CD14-positive monocyte (primary cell): ENCODE measurements at regions not wholly inside any gene's neighbourhood (a gene's known extent, or its start where the extent isn't known, plus 50 kb on each side); places are given as distances from the start of the nearest gene placed in this dataset.
A peak's percentile ranks its signal among the peaks of the same experiment; 100 is the strongest.
"Not testable (repeated sequence)": the region's sequence is repeated elsewhere in the genome, so short reads cannot be mapped to it uniquely, and the experiment has no call there.

Experiments
- DNase-seq, 3 donors: peaks; one replicate each; pipeline ENCODE4 v3.0.0-alpha.2; 2011 to 2022
- H2AFZ ChIP-seq: 2 replicates; pipeline ENCODE4 v1.6.0; 2012; ENCODE audit warnings: mild to moderate bottlenecking, low read depth, low read length, inconsistent platforms; ENCODE audit not compliant: insufficient read depth, poor library complexity, severe bottlenecking
- H3K27ac ChIP-seq, 2 donors: 1 replicate in 1 of 2; 2 replicates in 1 of 2; pipeline ENCODE4 v1.5.1; 2012 to 2013; ENCODE audit warnings: low read length in 2 of 2, control low read depth in 1 of 2, inconsistent platforms in 1 of 2, low read depth in 1 of 2, mild to moderate bottlenecking in 1 of 2
- H3K27me3 ChIP-seq, 2 donors: one replicate each; pipeline versions ENCODE4 v1.6.0 to v1.6.1; 2011 to 2013; ENCODE audit warnings: low read length in 2 of 2; ENCODE audit not compliant: control insufficient read depth in 2 of 2, insufficient read depth in 2 of 2
- H3K36me3 ChIP-seq, 2 donors: replicated peaks in 1 of 2; 1 replicate in 1 of 2; 2 replicates in 1 of 2; pipeline versions ENCODE4 v1.5.1 to v1.6.1; 2012 to 2013; ENCODE audit warnings: low read length in 2 of 2, control low read depth in 1 of 2, inconsistent platforms in 1 of 2, mild to moderate bottlenecking in 1 of 2; ENCODE audit not compliant: insufficient read depth in 2 of 2, control insufficient read depth in 1 of 2
- H3K4me1 ChIP-seq, 2 donors: 1 replicate in 1 of 2; 2 replicates in 1 of 2; pipeline versions ENCODE4 v1.5.1 to v1.6.1; 2012 to 2013; ENCODE audit warnings: low read length in 2 of 2, control low read depth in 1 of 2, inconsistent platforms in 1 of 2, mild to moderate bottlenecking in 1 of 2, moderate library complexity in 1 of 2; ENCODE audit not compliant: insufficient read depth in 2 of 2, control insufficient read depth in 1 of 2
- H3K4me2 ChIP-seq: replicated peaks from 2 replicates; pipeline ENCODE3; 2012; ENCODE audit warnings: low read length, moderate library complexity, mild to moderate bottlenecking; ENCODE audit not compliant: poor library complexity, severe bottlenecking; ENCODE audit errors: extremely low read depth
- H3K4me3 ChIP-seq, 3 experiments: fragments of 200-600 bp in 1 of 3; sonication (generic) in 1 of 3; replicated peaks in 1 of 3; 1 replicate in 2 of 3; 2 replicates in 1 of 3; pipeline ENCODE4 v1.5.1; 2011 to 2013; ENCODE audit warnings: low read length in 3 of 3, mild to moderate bottlenecking in 3 of 3, control low read depth in 2 of 3, low read depth in 2 of 3, inconsistent platforms in 1 of 3, moderate library complexity in 1 of 3
- H3K79me2 ChIP-seq: 2 replicates; pipeline ENCODE4 v1.6.0; 2012; ENCODE audit warnings: mild to moderate bottlenecking, control low read depth, inconsistent platforms, low read length, moderate library complexity; ENCODE audit not compliant: insufficient read depth
- H3K9ac ChIP-seq: 2 replicates; pipeline ENCODE4 v1.6.0; 2017; ENCODE audit warnings: low read length, mild to moderate bottlenecking; ENCODE audit not compliant: insufficient read depth, poor library complexity, severe bottlenecking
- H3K9me3 ChIP-seq, 2 donors: replicated peaks in 1 of 2; 1 replicate in 1 of 2; 2 replicates in 1 of 2; pipeline versions ENCODE4 v1.5.1 to v1.6.1; 2012 to 2013; ENCODE audit warnings: low read length in 2 of 2, control low read depth in 1 of 2; ENCODE audit not compliant: control insufficient read depth in 1 of 2, insufficient read depth in 1 of 2
- H4K20me1 ChIP-seq: 2 replicates; pipeline ENCODE4 v1.6.0; 2012; ENCODE audit warnings: mild to moderate bottlenecking, low read length, control low read depth, moderate library complexity; ENCODE audit not compliant: insufficient read depth
- H3K27ac Mint-ChIP-seq, 7 donors: one replicate each; pipeline ENCODE4 v1.8.0; 2020; ENCODE audit warnings: mild to moderate bottlenecking in 7 of 7, mixed read lengths in 7 of 7, moderate library complexity in 6 of 7, inconsistent platforms in 2 of 7
- H3K27me3 Mint-ChIP-seq, 3 donors: one replicate each; pipeline ENCODE4 v1.8.0; 2021 to 2022; ENCODE audit warnings: low read depth in 3 of 3, mild to moderate bottlenecking in 3 of 3, mixed read lengths in 3 of 3, moderate library complexity in 3 of 3, inconsistent platforms in 1 of 3
- H3K36me3 Mint-ChIP-seq, 2 donors: one replicate each; pipeline ENCODE4 v1.8.0; 2020; ENCODE audit warnings: mixed read lengths in 2 of 2, inconsistent platforms in 1 of 2, mild to moderate bottlenecking in 1 of 2
- H3K4me1 Mint-ChIP-seq: one replicate; pipeline ENCODE4 v1.8.0; 2020; ENCODE audit warnings: mild to moderate bottlenecking, mixed read lengths
- H3K4me3 Mint-ChIP-seq, 2 donors: one replicate each; pipeline ENCODE4 v1.8.0; 2020; ENCODE audit warnings: mild to moderate bottlenecking in 2 of 2, mixed read lengths in 2 of 2, moderate library complexity in 1 of 2
- H3K9me3 Mint-ChIP-seq, 7 donors: one replicate each; pipeline ENCODE4 v1.8.0; 2020 to 2022; ENCODE audit warnings: mixed read lengths in 7 of 7, mild to moderate bottlenecking in 6 of 7, moderate library complexity in 6 of 7, inconsistent platforms in 2 of 7
- WGBS: methylation state at CpG from one replicate; pipeline ENCODE4 v1.1.5; 2013; ENCODE audit warnings: missing lambda C conversion rate; ENCODE audit not compliant: insufficient coverage; 5-methylcytosine and 5-hydroxymethylcytosine counted together
- intact Hi-C, 2 donors: fragments of 100-400 bp; cut with micrococcal nuclease; formaldehyde crosslinking; loops; one replicate each; pipeline versions ENCODE4 v1.15.0 to v1.15.1; 2023
- TF ChIP-seq, protein P1 (sequence below): fragments of 200-600 bp; IDR thresholded peaks from one replicate; pipeline ENCODE4 v1.8.0; 2022; ENCODE audit warnings: antibody characterized with exemption, mild to moderate bottlenecking

DNA sequence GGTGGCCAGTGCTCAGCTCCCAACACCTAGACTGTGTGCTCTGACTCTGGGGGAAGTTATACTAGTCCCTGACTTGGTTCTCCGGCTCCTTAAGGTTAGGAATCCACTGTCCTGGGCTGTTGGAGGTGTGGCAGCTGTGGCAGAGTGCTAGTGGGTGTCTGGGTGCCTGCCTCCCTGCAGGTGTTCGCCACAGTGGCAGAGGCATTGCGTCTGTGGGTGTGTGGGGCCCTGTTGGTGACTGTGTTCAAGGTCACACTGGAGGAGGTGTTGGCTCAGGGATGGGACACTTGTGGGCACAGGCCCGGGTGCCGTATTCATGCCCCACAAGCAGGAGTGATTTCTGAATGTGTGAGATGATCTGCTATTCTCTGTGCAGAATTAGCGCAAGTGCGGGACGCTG is 467.4 kb downstream of the TMEM121 start:
- H3K27ac ChIP-seq, result no peak overlapping the region
- H3K4me3 ChIP-seq, result no peak overlapping the region
- intact Hi-C loops, result no loop called here
- Mint-ChIP-seq H3K4me3 (no peak overlapping the region), H3K9me3 (peaks cover 0 to 3% (median 0%) of the 10 kb centered on the region in 7 donors), H3K27me3 (peaks cover 0 to 1% (median 0%) of the 10 kb centered on the region in 3 donors), H3K36me3 (no peaks in the 10 kb centered on the region), H3K27ac (no peak overlapping the region), H3K4me1 (peaks cover 10% of the 10 kb centered on the region)
- H3K4me1 ChIP-seq, result peaks cover 0 to 6% of the 10 kb centered on the region in 2 donors
- TF ChIP-seq, protein P1, sequence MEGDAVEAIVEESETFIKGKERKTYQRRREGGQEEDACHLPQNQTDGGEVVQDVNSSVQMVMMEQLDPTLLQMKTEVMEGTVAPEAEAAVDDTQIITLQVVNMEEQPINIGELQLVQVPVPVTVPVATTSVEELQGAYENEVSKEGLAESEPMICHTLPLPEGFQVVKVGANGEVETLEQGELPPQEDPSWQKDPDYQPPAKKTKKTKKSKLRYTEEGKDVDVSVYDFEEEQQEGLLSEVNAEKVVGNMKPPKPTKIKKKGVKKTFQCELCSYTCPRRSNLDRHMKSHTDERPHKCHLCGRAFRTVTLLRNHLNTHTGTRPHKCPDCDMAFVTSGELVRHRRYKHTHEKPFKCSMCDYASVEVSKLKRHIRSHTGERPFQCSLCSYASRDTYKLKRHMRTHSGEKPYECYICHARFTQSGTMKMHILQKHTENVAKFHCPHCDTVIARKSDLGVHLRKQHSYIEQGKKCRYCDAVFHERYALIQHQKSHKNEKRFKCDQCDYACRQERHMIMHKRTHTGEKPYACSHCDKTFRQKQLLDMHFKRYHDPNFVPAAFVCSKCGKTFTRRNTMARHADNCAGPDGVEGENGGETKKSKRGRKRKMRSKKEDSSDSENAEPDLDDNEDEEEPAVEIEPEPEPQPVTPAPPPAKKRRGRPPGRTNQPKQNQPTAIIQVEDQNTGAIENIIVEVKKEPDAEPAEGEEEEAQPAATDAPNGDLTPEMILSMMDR, result no peak
- no peak for DNase-seq
- H3K9ac ChIP-seq, result no peak overlapping the region
- 96% methylated on average over 4 of the region's 8 CpGs for WGBS
- no peaks in the 10 kb centered on the region for H3K9me3 ChIP-seq
- H3K79me2 ChIP-seq, result no peaks in the 10 kb centered on the region
- no peak overlapping the region for H2AFZ ChIP-seq
- H3K4me2 ChIP-seq, result no peak overlapping the region
- H4K20me1 ChIP-seq, result no peaks in the 10 kb centered on the region
- H3K36me3 ChIP-seq, result no peaks in the 10 kb centered on the region
- H3K27me3 ChIP-seq, result no peaks in the 10 kb centered on the region

DNA sequence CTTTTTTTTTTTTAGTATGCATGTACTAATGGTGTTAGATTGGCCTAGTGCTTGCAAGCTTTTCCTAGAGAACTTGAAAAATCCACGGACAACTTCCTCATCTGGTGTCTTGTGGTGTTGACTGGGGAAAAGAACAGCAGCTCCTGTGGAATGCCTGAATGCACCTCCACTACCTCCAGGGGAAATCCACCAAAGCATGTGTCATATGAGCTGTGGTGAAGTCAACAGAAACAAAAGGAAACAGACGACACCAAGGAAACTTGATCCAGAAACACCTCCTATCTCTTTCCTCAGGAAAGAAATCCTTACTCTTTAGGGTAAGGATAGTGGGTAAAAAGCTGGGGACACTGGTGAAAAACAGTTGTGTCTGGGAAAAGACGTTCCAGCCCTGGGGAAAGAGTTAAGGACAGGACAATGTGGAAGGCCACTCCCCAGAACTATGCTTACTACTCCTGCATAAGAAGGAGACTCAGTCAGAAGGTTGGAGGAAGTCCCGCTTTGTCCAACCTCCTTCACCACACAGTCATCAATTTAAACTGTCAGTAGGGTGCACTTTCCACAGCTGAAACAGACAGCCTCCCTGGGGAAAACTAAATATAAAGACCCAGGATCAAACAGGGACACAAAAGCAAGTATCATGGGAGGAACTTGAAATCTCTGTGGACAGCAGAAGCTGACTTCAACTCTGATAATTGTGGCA is 468.8 kb downstream of the TMEM121 start:
- Mint-ChIP-seq H3K9me3 (peaks cover 2 to 12% (median 6%) of the 10 kb centered on the region in 7 donors), H3K27ac (peak overlapping the region in 1 of 7 donors; percentile 82)
- H4K20me1 ChIP-seq, H3K36me3 Mint-ChIP-seq, H3K79me2 ChIP-seq, intact Hi-C loops, H3K27me3 Mint-ChIP-seq, H3K27ac ChIP-seq, H3K4me3 Mint-ChIP-seq, H3K4me3 ChIP-seq, H3K4me2 ChIP-seq, DNase-seq, H3K27me3 ChIP-seq, H3K9ac ChIP-seq, H2AFZ ChIP-seq, H3K36me3 ChIP-seq, H3K4me1 Mint-ChIP-seq: not testable (repeated sequence)
- WGBS, result no CpG with 5 or more reads among the region's 4 CpGs
- H3K4me1 ChIP-seq, result peaks cover 0 to 11% of the 10 kb centered on the region in 2 donors
- peaks cover 0 to 11% of the 10 kb centered on the region in 2 donors for H3K9me3 ChIP-seq

DNA sequence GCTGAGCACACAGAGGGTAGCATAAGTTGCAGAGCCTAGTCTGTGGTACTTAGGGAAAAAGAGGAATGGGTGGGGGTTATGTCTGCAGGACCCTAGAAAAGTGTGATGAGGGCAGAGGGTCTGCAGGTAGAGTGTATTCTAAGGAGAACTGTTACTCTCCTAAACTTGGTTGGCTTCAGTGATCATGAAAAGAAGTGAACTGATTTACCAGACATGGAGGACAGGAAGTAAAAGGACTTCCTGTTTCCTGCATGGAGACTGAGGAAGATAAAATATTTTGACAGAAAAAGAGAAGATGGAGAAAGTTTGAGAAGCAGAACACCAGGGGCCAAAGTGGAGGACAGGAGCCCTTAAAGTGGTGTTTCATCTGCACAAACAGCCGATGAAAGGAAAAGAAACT is 472.2 kb downstream of the TMEM121 start:
- H3K79me2 ChIP-seq, H3K36me3 Mint-ChIP-seq, H3K9ac ChIP-seq, H3K36me3 ChIP-seq, H3K4me2 ChIP-seq, H3K27ac ChIP-seq, H3K4me1 Mint-ChIP-seq, intact Hi-C loops, H3K27me3 Mint-ChIP-seq, H4K20me1 ChIP-seq, H3K27me3 ChIP-seq: not testable (repeated sequence)
- Histone ChIP-seq H2AFZ (peak overlapping the region; percentile 77), H3K4me3 (peak overlapping the region in 1 of 3 experiments; percentile 28), H3K9me3 (peaks cover 0 to 12% of the 10 kb centered on the region in 2 donors), H3K4me1 (peaks cover 0 to 11% of the 10 kb centered on the region in 2 donors)
- H3K27ac Mint-ChIP-seq, result peak overlapping the region in 5 of 7 donors; percentile 1 to 51 (median 21)
- no CpG with 5 or more reads among the region's 1 CpG for WGBS
- peak overlapping the region in 1 of 2 donors; percentile 59 for H3K4me3 Mint-ChIP-seq
- peaks cover 4 to 14% (median 8%) of the 10 kb centered on the region in 7 donors for H3K9me3 Mint-ChIP-seq
- DNase-seq, result peak in 2 of 3 donors; percentile 10 to 23
